C4-2B (cell line): ENCODE measurements at regions not wholly inside any gene's neighbourhood (a gene's known extent, or its start where the extent isn't known, plus 50 kb on each side); places are given as distances from the start of the nearest gene placed in this dataset.
A peak's percentile ranks its signal among the peaks of the same experiment; 100 is the strongest.

Experiments used
- H3K27ac ChIP-seq: fragments of 450-650 bp; 2 replicates; pipeline ENCODE4 v1.5.1; 2017
- ZFX ChIP-seq: fragments of 450-650 bp; IDR thresholded peaks from 2 replicates; pipeline ENCODE4 v1.6.1; 2017
- TF ChIP-seq, protein P1 (sequence below): fragments of 450-650 bp; conservative IDR thresholded peaks from 2 replicates; pipeline ENCODE4 v1.5.1; 2017; ENCODE audit warnings: mild to moderate bottlenecking

DNA sequence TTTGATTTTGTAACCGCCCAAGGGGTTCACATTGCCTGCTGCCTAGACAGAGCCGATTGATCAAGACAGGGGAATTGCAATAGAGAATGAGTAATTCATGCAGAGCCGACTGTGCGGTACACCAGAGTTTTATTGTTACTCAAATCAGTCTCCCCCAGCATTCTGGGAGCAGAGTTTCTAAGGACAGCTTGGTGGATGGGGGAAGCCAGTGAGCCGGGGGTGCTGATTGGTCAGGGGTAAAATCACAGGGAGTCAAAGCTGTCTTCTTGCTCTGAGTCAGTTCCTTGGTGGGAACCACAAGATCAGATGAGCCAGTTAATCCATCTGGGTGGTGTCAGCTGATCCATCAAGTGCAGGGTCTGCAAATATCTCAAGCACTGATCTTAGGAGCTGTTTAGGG, 60.0 kb upstream of the EZR start:
- TF ChIP-seq, protein P1, sequence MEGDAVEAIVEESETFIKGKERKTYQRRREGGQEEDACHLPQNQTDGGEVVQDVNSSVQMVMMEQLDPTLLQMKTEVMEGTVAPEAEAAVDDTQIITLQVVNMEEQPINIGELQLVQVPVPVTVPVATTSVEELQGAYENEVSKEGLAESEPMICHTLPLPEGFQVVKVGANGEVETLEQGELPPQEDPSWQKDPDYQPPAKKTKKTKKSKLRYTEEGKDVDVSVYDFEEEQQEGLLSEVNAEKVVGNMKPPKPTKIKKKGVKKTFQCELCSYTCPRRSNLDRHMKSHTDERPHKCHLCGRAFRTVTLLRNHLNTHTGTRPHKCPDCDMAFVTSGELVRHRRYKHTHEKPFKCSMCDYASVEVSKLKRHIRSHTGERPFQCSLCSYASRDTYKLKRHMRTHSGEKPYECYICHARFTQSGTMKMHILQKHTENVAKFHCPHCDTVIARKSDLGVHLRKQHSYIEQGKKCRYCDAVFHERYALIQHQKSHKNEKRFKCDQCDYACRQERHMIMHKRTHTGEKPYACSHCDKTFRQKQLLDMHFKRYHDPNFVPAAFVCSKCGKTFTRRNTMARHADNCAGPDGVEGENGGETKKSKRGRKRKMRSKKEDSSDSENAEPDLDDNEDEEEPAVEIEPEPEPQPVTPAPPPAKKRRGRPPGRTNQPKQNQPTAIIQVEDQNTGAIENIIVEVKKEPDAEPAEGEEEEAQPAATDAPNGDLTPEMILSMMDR = no peak
- no peak for TF ChIP-seq ZFX
- H3K27ac ChIP-seq = no peak overlapping the region

DNA sequence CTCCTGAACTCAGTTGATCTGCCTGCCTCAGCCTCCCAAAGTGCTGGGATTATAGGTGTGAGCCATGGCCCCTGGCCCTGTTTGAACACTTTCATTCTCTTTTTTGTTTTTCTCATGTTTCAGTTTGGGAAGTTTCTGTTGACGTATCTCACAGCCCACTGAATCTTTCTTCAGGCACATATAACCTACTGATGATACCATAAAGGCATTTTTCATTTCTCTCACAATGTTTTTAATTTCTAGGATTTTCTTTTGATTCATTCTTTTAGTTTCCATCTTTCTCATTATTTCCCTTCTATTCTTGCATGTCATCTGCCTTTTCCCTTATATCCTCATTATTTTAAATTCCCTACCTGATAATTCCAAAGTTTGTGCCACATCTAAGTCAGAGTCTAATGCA, 58.5 kb upstream of the EZR start:
- no peak overlapping the region for H3K27ac ChIP-seq
- TF ChIP-seq ZFX = no peak
- TF ChIP-seq, protein P1 = no peak

DNA sequence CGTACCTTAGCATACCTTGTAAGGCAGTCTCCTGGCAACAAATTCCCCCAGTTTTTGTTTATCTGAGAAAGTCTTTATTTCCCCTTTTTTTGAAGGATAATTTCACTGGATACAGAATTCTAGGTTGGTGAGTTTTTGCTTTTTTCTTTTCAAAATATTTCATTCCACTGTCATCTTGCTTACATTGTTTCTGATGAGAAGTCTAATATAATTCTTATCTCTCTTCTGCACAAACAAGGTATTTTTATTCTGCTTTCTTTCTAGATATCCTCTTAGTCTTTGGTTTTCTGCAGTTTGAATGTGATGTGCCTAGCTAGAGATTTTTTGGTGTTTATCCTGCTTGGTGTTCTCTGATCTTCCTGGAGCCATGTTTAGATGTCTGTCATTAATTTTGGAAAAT, 57.7 kb upstream of the EZR start:
- TF ChIP-seq, protein P1 = no peak
- H3K27ac ChIP-seq = no peak overlapping the region

DNA sequence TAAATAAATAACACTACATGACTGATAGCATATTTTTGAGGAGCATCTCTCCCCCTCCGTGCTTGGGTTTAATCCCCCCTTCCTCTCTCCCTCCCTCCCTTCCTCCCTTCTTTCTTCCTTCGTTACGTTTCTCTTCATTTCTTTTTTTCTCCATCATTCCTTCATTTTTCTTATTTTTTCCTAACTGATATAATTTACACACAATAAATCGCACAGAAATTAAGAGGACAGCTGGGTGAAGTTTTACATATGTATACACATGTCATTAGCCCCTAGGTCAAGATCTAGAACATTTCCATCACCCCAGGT, 51.4 kb upstream of the EZR start:
- H3K27ac ChIP-seq = peak overlapping the region; percentile 80; the same call in 1 of the 2 replicates
- TF ChIP-seq, protein P1 = no peak
- TF ChIP-seq ZFX = no peak

DNA sequence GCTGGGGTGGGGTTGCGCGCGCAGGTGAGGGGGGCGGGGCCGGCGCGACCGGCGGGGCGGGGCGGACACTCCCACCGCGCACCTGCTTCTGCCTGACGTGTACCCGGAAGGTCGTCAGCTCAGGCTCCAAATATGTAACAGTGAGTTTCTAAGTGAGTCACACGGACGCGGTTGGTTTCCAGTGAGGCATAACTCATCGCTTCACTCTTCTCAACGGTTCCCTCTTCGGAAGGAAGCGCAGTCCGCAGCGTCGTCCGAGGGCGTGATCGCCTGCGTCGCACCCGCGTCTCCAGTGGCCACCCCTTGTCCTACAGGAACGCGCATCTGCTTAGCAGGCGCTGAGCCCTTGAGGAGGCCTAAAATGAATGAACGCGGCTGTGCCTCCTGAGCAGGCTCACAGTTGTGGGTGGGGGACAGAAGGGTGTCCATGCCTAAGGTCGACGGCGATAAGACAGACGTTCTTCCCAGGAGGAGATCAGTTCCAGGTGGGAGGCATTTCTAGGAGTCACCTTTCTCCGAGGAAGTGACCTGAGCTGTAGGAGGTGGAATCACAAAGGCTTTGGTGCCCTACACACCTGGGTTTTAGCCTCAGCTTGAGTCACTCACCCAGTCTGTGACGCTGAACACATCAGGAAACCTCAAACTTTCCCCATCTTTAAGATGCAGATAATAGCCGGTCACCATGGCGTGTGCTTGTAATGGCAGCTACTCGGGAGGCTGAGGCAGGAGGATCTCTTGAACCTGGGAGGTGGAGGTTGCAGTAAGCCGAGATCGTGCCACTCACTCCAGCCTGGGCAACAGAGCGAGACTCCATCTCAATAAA, 50.9 kb upstream of the EZR start:
- no peak for TF ChIP-seq ZFX
- TF ChIP-seq, protein P1 = no peak
- H3K27ac ChIP-seq = peak overlapping the region; percentile 80

DNA sequence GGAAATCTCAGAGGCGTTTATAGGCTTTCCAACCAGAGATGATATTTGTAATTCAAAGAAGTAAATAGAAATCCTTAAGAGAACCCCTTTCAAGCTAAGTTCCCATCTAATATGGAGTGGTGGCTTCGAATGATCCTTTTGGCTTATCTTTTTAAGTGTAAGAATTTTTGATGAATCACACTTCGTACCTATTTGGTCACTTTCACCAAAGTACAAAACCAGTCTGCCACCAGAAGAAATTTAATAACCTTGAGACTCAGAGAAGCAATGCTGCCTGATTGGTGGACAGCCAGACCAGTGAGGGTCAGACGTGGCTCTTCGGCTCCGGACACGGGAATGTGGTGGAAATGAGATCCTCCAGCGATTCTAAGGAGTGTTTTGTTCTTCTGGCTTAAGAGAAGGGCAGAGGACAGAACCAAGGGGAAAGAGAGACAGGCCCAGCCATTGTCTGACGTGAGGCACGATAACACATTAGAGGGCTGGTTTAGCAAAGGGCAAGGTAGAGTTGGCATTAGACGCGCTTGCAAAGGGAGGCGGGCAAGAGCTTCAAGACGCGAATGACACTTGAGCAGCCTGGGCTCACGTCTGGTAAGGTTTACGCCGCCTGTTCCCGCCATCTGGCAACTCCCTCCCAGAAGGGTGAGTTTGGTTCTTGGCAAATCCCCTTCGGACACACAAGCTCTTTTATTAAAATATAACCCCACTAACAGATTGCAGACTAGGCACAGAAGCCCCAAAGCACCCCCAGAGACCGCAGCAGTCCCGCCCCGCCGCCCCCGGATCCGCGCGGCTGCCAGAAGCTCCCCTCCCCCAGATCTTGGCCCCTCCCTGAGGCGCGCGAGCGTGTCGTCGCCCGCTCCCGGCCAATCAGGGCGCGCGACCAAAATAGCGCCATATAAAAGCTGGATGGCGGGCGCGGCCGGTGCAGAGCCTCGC, 50.0 kb upstream of the EZR start:
- H3K27ac ChIP-seq = peak overlapping the region; percentile 80

More for the DNA sequence above, 50.0 kb upstream of the EZR start:
- TF ChIP-seq, protein P1 = no peak
- no peak for TF ChIP-seq ZFX
